Loucy (cell line): ENCODE measurements at regions not wholly inside any gene's neighbourhood (a gene's known extent, or its start where the extent isn't known, plus 50 kb on each side); places are given as distances from the start of the nearest gene placed in this dataset.

Experiments
- CTCF ChIP-seq: fragments of 200-600 bp; sonication (generic); conservative IDR thresholded peaks from 2 replicates; pipeline ENCODE4 v1.5.1; 2014; ENCODE audit warnings: mild to moderate bottlenecking, antibody characterized with exemption, low read length
- EZH2phosphoT487 ChIP-seq: fragments of 200-600 bp; IDR thresholded peaks from 2 replicates; pipeline ENCODE4 v1.6.1; 2018; ENCODE audit warnings: antibody characterized with exemption, mild to moderate bottlenecking, moderate library complexity, borderline replicate concordance

DNA sequence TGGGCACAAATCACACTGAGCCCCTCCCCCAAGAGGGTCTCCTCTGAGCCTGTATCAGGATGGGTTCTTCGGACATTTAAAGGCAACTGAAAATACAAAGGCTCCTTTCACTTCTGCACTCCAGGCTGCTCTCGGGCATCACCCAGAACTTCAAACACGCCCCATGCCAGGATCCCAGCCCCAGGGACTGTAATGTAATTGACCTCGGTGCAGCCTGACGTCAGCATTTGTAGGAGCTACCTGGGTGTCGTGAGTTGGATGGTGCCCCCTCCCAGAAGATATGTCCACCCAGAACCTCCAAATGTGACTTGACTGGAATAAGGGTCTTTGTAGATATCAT is 95.2 kb downstream of the PSMG1 start:
- TF ChIP-seq CTCF (no peak), EZH2phosphoT487 (no peak)
